ENCODE measurements at regions not wholly inside any gene's neighbourhood (a gene's known extent, or its start where the extent isn't known, plus 50 kb on each side); places are given as distances from the start of the nearest gene placed in this dataset.

DNA sequence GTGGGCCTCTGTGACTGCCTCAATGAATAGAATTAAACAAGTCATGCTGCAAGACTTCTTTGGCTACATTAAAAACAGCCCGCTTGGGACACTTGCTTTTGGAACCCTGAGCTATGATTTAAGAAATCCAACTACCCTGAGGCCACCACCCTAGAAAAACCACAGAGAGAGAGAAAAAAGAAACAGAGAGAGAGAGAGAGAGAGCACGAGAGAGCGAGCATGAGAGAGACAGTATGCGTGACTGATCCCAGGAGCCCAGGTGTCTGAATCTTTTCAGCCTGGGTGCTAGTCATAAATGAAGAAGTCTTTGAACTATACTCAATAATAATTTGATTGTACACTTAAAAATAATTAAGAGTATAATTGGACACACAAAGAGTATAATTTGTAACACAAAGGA lies 123.1 kb upstream of the FREM1 start (continued):
- TF ChIP-seq, protein P1, sequence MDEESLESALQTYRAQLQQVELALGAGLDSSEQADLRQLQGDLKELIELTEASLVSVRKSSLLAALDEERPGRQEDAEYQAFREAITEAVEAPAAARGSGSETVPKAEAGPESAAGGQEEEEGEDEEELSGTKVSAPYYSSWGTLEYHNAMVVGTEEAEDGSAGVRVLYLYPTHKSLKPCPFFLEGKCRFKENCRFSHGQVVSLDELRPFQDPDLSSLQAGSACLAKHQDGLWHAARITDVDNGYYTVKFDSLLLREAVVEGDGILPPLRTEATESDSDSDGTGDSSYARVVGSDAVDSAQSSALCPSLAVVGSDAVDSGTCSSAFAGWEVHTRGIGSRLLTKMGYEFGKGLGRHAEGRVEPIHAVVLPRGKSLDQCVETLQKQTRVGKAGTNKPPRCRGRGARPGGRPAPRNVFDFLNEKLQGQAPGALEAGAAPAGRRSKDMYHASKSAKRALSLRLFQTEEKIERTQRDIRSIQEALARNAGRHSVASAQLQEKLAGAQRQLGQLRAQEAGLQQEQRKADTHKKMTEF (CRISPR knock-in tag; IDR thresholded peaks at IDR 0.05), result no peak
- TF ChIP-seq RARA (CRISPR knock-in tag; IDR thresholded peaks at IDR 0.05) (no peak), ZNF563 (CRISPR knock-in tag; IDR thresholded peaks at IDR 0.05) (no peak)
- TF ChIP-seq, protein P2, sequence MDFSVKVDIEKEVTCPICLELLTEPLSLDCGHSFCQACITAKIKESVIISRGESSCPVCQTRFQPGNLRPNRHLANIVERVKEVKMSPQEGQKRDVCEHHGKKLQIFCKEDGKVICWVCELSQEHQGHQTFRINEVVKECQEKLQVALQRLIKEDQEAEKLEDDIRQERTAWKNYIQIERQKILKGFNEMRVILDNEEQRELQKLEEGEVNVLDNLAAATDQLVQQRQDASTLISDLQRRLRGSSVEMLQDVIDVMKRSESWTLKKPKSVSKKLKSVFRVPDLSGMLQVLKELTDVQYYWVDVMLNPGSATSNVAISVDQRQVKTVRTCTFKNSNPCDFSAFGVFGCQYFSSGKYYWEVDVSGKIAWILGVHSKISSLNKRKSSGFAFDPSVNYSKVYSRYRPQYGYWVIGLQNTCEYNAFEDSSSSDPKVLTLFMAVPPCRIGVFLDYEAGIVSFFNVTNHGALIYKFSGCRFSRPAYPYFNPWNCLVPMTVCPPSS (IDR thresholded peaks at IDR 0.05), result no peak

DNA sequence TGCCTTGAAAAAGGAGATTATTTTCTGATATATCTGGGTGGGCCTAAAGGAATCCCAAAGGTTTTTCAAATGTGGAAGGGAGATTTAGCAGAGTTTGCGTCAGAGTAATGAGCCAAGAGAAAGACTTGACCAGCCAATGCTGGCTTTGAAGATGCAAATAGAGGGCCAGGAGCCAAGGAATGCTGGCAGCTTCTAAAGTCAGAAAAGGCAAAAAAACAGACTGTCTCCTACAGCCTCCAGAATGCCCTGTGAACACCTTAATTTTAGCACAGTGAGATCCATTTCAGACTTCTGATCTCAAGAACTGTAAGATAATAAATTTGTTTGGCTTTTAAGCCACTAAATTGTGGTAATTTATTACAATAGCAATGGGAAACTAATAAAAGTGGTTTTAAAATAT lies 122.6 kb upstream of the FREM1 start:
- BruUV-seq (replicated peaks), result no TSS peak
- CTCF ChIA-PET (ENCODE audit: low intra/inter-chr PET ratio, low total read pairs), result no interaction called here
- in situ Hi-C loops (cut with HindIII; ENCODE audit: extremely low pct_ligation_motif_present, low pct_unique_long_range_greater_than_20kb), result no loop called here

More for the DNA sequence above, 122.6 kb upstream of the FREM1 start:
- 0% methylated on average over 1 of the region's 1 CpG for WGBS (ENCODE audit: low lambda C conversion rate)
- Histone ChIP-seq H3K4me2 (ENCODE audit: low read depth, low read length) (no peak overlapping the region), H3K27me3 (ENCODE audit: control insufficient read depth in 1 of 2, insufficient read depth in 2 of 2, low read length in 2 of 2) (peaks cover 1 to 3% of the 10 kb centered on the region in 2 experiments; a peak in 2 of 5 replicates), H2AFZ (ENCODE audit: low read length) (no peak overlapping the region), H3K79me2 (ENCODE audit: insufficient read depth, low read length) (no peaks in the 10 kb centered on the region), H3K9ac (ENCODE audit: insufficient read depth, low read depth, low read length) (no peak overlapping the region), H3K4me1 (ENCODE audit: insufficient read depth, low read length) (no peaks in the 10 kb centered on the region), H3K36me3 (replicated peaks in 1 of 2; ENCODE audit: control insufficient read depth in 1 of 2, insufficient read depth in 2 of 2, low read length in 2 of 2) (no peaks in the 10 kb centered on the region), H3K9me3 (ENCODE audit: low read length) (no peaks in the 10 kb centered on the region), H3K27ac (ENCODE audit: extremely low read length, insufficient read depth, low read length) (no peak overlapping the region), H4K20me1 (ENCODE audit: insufficient read depth, low read length) (no peaks in the 10 kb centered on the region), H3K4me3 (replicated peaks in 1 of 3; ENCODE audit: insufficient read depth in 1 of 3, low read depth in 2 of 3, low read length in 3 of 3) (no peak overlapping the region)
- ATAC-seq (no peak), DNase-seq (ENCODE audit: low spot score) (no peak), FAIRE-seq (no peak)
- intact Hi-C loops (cut with micrococcal nuclease; ENCODE audit: unreplicated experiment), result no loop called here
- no peak for TF ChIP-seq MIER2 (CRISPR knock-in tag; IDR thresholded peaks at IDR 0.05)
- TF ChIP-seq, protein P3, sequence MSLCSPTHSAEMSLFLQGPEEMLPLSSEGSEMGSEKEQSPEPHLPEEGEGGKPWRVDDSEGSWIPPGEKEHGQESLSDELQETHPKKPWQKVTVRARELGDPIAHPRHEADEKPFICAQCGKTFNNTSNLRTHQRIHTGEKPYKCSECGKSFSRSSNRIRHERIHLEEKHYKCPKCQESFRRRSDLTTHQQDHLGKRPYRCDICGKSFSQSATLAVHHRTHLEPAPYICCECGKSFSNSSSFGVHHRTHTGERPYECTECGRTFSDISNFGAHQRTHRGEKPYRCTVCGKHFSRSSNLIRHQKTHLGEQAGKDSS (CRISPR knock-in tag; IDR thresholded peaks at IDR 0.05; ENCODE audit: borderline replicate concordance, low read depth), result no peak
- TF ChIP-seq, protein P4, sequence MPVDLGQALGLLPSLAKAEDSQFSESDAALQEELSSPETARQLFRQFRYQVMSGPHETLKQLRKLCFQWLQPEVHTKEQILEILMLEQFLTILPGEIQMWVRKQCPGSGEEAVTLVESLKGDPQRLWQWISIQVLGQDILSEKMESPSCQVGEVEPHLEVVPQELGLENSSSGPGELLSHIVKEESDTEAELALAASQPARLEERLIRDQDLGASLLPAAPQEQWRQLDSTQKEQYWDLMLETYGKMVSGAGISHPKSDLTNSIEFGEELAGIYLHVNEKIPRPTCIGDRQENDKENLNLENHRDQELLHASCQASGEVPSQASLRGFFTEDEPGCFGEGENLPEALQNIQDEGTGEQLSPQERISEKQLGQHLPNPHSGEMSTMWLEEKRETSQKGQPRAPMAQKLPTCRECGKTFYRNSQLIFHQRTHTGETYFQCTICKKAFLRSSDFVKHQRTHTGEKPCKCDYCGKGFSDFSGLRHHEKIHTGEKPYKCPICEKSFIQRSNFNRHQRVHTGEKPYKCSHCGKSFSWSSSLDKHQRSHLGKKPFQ (CRISPR knock-in tag; IDR thresholded peaks at IDR 0.05; ENCODE audit: insufficient replicate concordance), result no peak
- POLR2A ChIA-PET, result no interaction called here

All from HepG2 (cell line).